Gastroesophageal sphincter (tissue), 4 donors: ENCODE measurements at regions not wholly inside any gene's neighbourhood (a gene's known extent, or its start where the extent isn't known, plus 50 kb on each side); places are given as distances from the start of the nearest gene placed in this dataset.

ENCODE experiments used
- ATAC-seq: fragments of 150-250 bp; one replicate; pipeline ENCODE4 v1.9.1; 2016; ENCODE audit warnings: mild to moderate bottlenecking, moderate library complexity
- H3K27ac ChIP-seq, 4 donors: fragments of 200-600 bp; sonication (generic) in 3 of 4; 1 replicate in 3 of 4; 2 replicates in 1 of 4; pipeline ENCODE4 v1.5.1; 2016 to 2019
- H3K27me3 ChIP-seq: fragments of 200-600 bp; sonication (generic); one replicate; pipeline ENCODE4 v1.5.1; 2019
- H3K36me3 ChIP-seq, 2 donors: fragments of 200-600 bp; sonication (generic); one replicate each; pipeline ENCODE4 v1.5.1; 2019; ENCODE audit warnings: control low read depth in 1 of 2
- H3K4me1 ChIP-seq, 3 donors: fragments of 200-600 bp; sonication (generic); 1 replicate in 2 of 3; 2 replicates in 1 of 3; pipeline ENCODE4 v1.5.1; 2016 to 2019; ENCODE audit warnings: control low read depth in 2 of 3
- H3K4me3 ChIP-seq, 2 donors: fragments of 200-600 bp; sonication (generic); one replicate each; pipeline ENCODE4 v1.5.1; 2019; ENCODE audit warnings: mild to moderate bottlenecking in 1 of 2, moderate library complexity in 1 of 2
- H3K9me3 ChIP-seq, 3 donors: fragments of 200-600 bp; sonication (generic); one replicate each; pipeline ENCODE4 v1.5.1; 2017 to 2019; ENCODE audit warnings: control low read depth in 2 of 3
- CTCF ChIP-seq, 4 experiments: fragments of 200-600 bp in 2 of 4; fragments of 450-650 bp in 2 of 4; sonication (generic) in 1 of 4; IDR thresholded peaks; one replicate each; pipeline ENCODE4 v1.5.1; 2017 to 2019; ENCODE audit warnings: antibody characterized with exemption in 4 of 4, mild to moderate bottlenecking in 2 of 4, moderate library complexity in 2 of 4
- EP300 ChIP-seq: sonication (generic); formaldehyde crosslinking; IDR thresholded peaks from one replicate; pipeline ENCODE4 v1.6.1; 2017; ENCODE audit warnings: antibody characterized with exemption, mild to moderate bottlenecking
- POLR2A ChIP-seq, 2 donors: fragments of 450-650 bp; IDR thresholded peaks; one replicate each; pipeline ENCODE4 v1.6.1; 2017; ENCODE audit warnings: antibody characterized with exemption in 2 of 2, mild to moderate bottlenecking in 2 of 2, moderate library complexity in 1 of 2
- POLR2AphosphoS5 ChIP-seq: sonication (generic); formaldehyde crosslinking; IDR thresholded peaks from one replicate; pipeline ENCODE4 v1.6.1; 2017; ENCODE audit warnings: antibody characterized with exemption
- WGBS, 2 donors: methylation state at CpG; one replicate each; pipeline ENCODE4 v1.1.5; 2018; ENCODE audit warnings: low coverage in 1 of 2; 5-methylcytosine and 5-hydroxymethylcytosine counted together

- H3K27ac ChIP-seq = no peak overlapping the region
- H3K27me3 ChIP-seq = no peaks in the 10 kb centered on the region
- no peaks in the 10 kb centered on the region for H3K36me3 ChIP-seq
- peaks cover 0 to 6% (median 0%) of the 10 kb centered on the region in 3 donors for H3K4me1 ChIP-seq
- 43 to 45% methylated on average over 1 of the region's 1 CpG for WGBS, 2 donors
- peaks cover 0 to 9% (median 0%) of the 10 kb centered on the region in 3 donors for H3K9me3 ChIP-seq
- H3K4me3 ChIP-seq = no peak overlapping the region
- ATAC-seq = no peak
- TF ChIP-seq POLR2AphosphoS5 = no peak
- no peak for TF ChIP-seq CTCF (IDR thresholded peaks at IDR 0.05)
- no peak for TF ChIP-seq EP300
- TF ChIP-seq POLR2A (IDR thresholded peaks at IDR 0.05) = no peak
Measured at GRCh38 chr17:68812876-68813584, 142.2 kb downstream of the ABCA8 start.

- no peaks in the 10 kb centered on the region for H3K27me3 ChIP-seq
- H3K36me3 ChIP-seq = no peaks in the 10 kb centered on the region
- no peak overlapping the region for H3K4me3 ChIP-seq
- H3K27ac ChIP-seq = no peak overlapping the region
- 78% methylated on average over 2 of the region's 2 CpGs; no CpG with 5 or more reads in 1 of the 2 donors for WGBS, 2 donors
- ATAC-seq = no peak
- peaks cover 0 to 6% (median 0%) of the 10 kb centered on the region in 3 donors for H3K4me1 ChIP-seq
- TF ChIP-seq POLR2A (IDR thresholded peaks at IDR 0.05) (no peak), CTCF (IDR thresholded peaks at IDR 0.05) (no peak), EP300 (no peak), POLR2AphosphoS5 (no peak)
- peaks cover 0 to 9% (median 0%) of the 10 kb centered on the region in 3 donors for H3K9me3 ChIP-seq
Measured at GRCh38 chr17:68809148-68809547, 146.0 kb downstream of the ABCA8 start.

- Histone ChIP-seq H3K27ac (no peak overlapping the region), H3K4me3 (no peak overlapping the region), H3K4me1 (peaks cover 0 to 6% (median 0%) of the 10 kb centered on the region in 3 donors), H3K9me3 (peaks cover 0 to 9% (median 0%) of the 10 kb centered on the region in 3 donors), H3K27me3 (no peaks in the 10 kb centered on the region), H3K36me3 (no peaks in the 10 kb centered on the region)
- no peak for TF ChIP-seq POLR2A (IDR thresholded peaks at IDR 0.05)
- TF ChIP-seq POLR2AphosphoS5 = no peak
- no peak for TF ChIP-seq EP300
- TF ChIP-seq CTCF (IDR thresholded peaks at IDR 0.05) = no peak
- WGBS, 2 donors = 57 to 72% methylated on average over 2 of the region's 2 CpGs
- ATAC-seq = peak; percentile 48
Measured at GRCh38 chr17:68807998-68808772, 147.0 kb downstream of the ABCA8 start.

GRCh38 chr17:68805609-68806008 is 149.6 kb downstream of the ABCA8 start:
- TF ChIP-seq POLR2A (IDR thresholded peaks at IDR 0.05) = no peak
- no peak for TF ChIP-seq EP300
- no peak for TF ChIP-seq POLR2AphosphoS5
- no peak for TF ChIP-seq CTCF (IDR thresholded peaks at IDR 0.05)
- H3K27me3 ChIP-seq = no peaks in the 10 kb centered on the region
- no peak overlapping the region for H3K4me3 ChIP-seq
- no peaks in the 10 kb centered on the region for H3K9me3 ChIP-seq
- H3K4me1 ChIP-seq = peaks cover 0 to 6% (median 0%) of the 10 kb centered on the region in 3 donors
- ATAC-seq = no peak
- H3K27ac ChIP-seq = no peak overlapping the region
- 80 to 100% methylated on average over 1 of the region's 1 CpG for WGBS, 2 donors
- no peaks in the 10 kb centered on the region for H3K36me3 ChIP-seq
